MM.1S (cell line): ENCODE measurements at regions not wholly inside any gene's neighbourhood (a gene's known extent, or its start where the extent isn't known, plus 50 kb on each side); places are given as distances from the start of the nearest gene placed in this dataset.

ENCODE experiments used
- CTCF ChIP-seq: fragments of 300-600 bp; sonication (generic); IDR thresholded peaks from 2 replicates; pipeline ENCODE4 v1.5.1; 2016; ENCODE audit warnings: antibody characterized with exemption, low read length, mixed read lengths
- EZH2phosphoT487 ChIP-seq: fragments of 300-600 bp; sonication (generic); IDR thresholded peaks from 2 replicates; pipeline ENCODE4 v1.6.1; 2018; ENCODE audit warnings: antibody characterized with exemption, low read length

DNA sequence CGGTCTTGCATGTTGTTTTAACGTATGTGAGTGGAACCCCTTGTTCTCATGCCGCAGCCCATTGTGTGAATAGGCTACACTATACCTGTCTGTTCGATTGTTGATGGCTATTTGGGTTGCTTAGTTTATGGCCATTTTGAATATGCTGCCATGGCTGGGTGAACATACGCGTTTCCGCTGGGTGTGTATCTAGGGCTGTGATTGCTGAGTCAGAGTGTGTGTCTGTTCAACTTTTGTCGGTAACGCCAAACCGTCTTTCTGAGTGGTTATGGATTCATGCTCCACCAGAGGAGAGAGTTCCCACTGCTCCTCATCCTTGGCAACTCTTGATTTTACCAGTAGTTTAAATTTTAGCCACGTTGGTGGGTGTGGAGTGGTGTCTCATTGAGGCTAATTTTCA is 77.0 kb downstream of the METRNL start:
- no peak for TF ChIP-seq CTCF
- TF ChIP-seq EZH2phosphoT487 = no peak
